Motor neuron (in vitro differentiated cells): ENCODE measurements at regions not wholly inside any gene's neighbourhood (a gene's known extent, or its start where the extent isn't known, plus 50 kb on each side); places are given as distances from the start of the nearest gene placed in this dataset.

Source experiments
- ATAC-seq, 8 experiments: fragments of 200-7000 bp; cut with Tn5 transposase; replicated peaks in 6 of 8; 2 replicates each; pipeline ENCODE4 v1.8.0; 2021; ENCODE audit warnings: mild to moderate bottlenecking in 8 of 8, moderate library complexity in 8 of 8
- H3K27ac ChIP-seq, 2 donors: fragments of 250-450 bp; sonication (Bioruptor Pico); 2 replicates each; pipeline ENCODE4 v1.9.0; 2021; ENCODE audit warnings: antibody characterized with exemption in 2 of 2, mild to moderate bottlenecking in 2 of 2, moderate library complexity in 1 of 2
- H3K4me1 ChIP-seq, 2 donors: fragments of 250-450 bp; sonication (Bioruptor Pico); replicated peaks in 1 of 2; 2 replicates each; pipeline ENCODE4 v1.6.1; 2021; ENCODE audit warnings: antibody characterized with exemption in 2 of 2, mild to moderate bottlenecking in 2 of 2, moderate library complexity in 1 of 2
- H3K4me3 ChIP-seq, 5 donors: fragments of 250-450 bp; sonication (Bioruptor Pico); 2 replicates each; pipeline ENCODE4 v1.9.0; 2021; ENCODE audit warnings: antibody characterized with exemption in 5 of 5, mild to moderate bottlenecking in 5 of 5, moderate library complexity in 4 of 5
- WGBS, 10 experiments: fragments of 450-650 bp; shearing (Covaris generic); methylation state at CpG; one replicate each; pipeline ENCODE4 v1.0.0; 2022; 5-methylcytosine and 5-hydroxymethylcytosine counted together
- in situ Hi-C, 9 experiments: fragments of 400-800 bp; cut with MboI; loops; one replicate each; pipeline ENCODE4 v1.15.0; 2021; ENCODE audit warnings: low sequenced_read_pairs in 9 of 9, low pct_unique_long_range_greater_than_20kb in 2 of 9; ENCODE audit not compliant: unreplicated experiment in 9 of 9

GRCh38 chr9:120137186-120137840 lies 442.7 kb downstream of the CDK5RAP2 start:
- Histone ChIP-seq H3K27ac (no peak overlapping the region), H3K4me3 (no peak overlapping the region), H3K4me1 (no peaks in the 10 kb centered on the region)
- peak in 1 of 8 experiments; percentile 16 for ATAC-seq
- in situ Hi-C loops: no loop called here
- 0 to 48% (median 22%) methylated on average over 1 to 4 of the region's 5 CpGs; no CpG with 5 or more reads in 2 of the 10 experiments for WGBS, 10 experiments

- in situ Hi-C loops: no loop called here
- no peak for ATAC-seq
- no peak overlapping the region for H3K27ac ChIP-seq
- H3K4me3 ChIP-seq: no peak overlapping the region
- 0 to 83% (median 40%) methylated on average over 1 of the region's 1 CpG; no CpG with 5 or more reads in 1 of the 10 experiments for WGBS, 10 experiments
- no peaks in the 10 kb centered on the region for H3K4me1 ChIP-seq
Measured at GRCh38 chr9:120136696-120137095, 443.3 kb downstream of the CDK5RAP2 start.

DNA sequence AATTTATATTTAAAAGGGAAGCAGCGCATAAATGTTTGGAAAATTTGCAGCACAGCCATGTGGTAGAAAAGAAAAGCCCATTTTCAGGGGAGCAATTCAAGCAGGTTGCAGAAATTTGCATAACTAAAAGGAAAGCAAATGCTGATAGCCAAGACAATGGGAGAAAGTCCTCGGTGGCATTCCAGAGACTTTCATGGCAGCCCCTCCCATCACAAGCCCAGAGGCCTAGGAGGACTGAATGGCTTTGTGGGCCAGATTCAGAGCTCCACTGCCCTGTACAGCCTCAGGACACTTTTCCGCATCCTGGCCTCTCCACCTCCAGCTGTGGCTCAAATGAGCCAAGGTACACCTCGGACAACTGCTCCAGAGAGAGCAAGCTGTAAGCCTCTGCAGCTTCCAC lies 462.9 kb downstream of the CDK5RAP2 start:
- Histone ChIP-seq H3K4me1 (no peaks in the 10 kb centered on the region), H3K4me3 (no peak overlapping the region), H3K27ac (no peak overlapping the region)
- in situ Hi-C loops: no loop called here
- WGBS, 10 experiments: 7 to 100% (median 51%) methylated on average over 2 to 3 of the region's 4 CpGs; no CpG with 5 or more reads in 2 of the 10 experiments
- ATAC-seq: no peak

GRCh38 chr9:120110520-120110919 lies 469.4 kb downstream of the CDK5RAP2 start:
- 0 to 80% (median 50%) methylated on average over 1 of the region's 1 CpG; no CpG with 5 or more reads in 7 of the 10 experiments for WGBS, 10 experiments
- no peaks in the 10 kb centered on the region for H3K4me1 ChIP-seq
- no peak overlapping the region for H3K27ac ChIP-seq
- no peak overlapping the region for H3K4me3 ChIP-seq
- no peak for ATAC-seq
- in situ Hi-C loops: no loop called here

- ATAC-seq: peak in 6 of 8 experiments; percentile 69 to 98 (median 85)
- in situ Hi-C loops: no loop called here
- Histone ChIP-seq H3K4me3 (no peak overlapping the region), H3K27ac (no peak overlapping the region), H3K4me1 (peaks cover 0 to 6% of the 10 kb centered on the region in 2 donors)
- 48 to 100% (median 75%) methylated on average over 1 to 3 of the region's 3 CpGs; no CpG with 5 or more reads in 6 of the 10 experiments for WGBS, 10 experiments
Measured at GRCh38 chr9:120109242-120109641, 470.7 kb downstream of the CDK5RAP2 start.

- in situ Hi-C loops: no loop called here
- peaks cover 0 to 6% of the 10 kb centered on the region in 2 donors for H3K4me1 ChIP-seq
- H3K27ac ChIP-seq: no peak overlapping the region
- ATAC-seq: no peak
- no peak overlapping the region for H3K4me3 ChIP-seq
- WGBS, 10 experiments: no CpG with 5 or more reads among the region's 1 CpG
Measured at GRCh38 chr9:120107138-120107537, 472.8 kb downstream of the CDK5RAP2 start.

- WGBS, 10 experiments: 14 to 78% (median 38%) methylated on average over 1 to 6 of the region's 6 CpGs; no CpG with 5 or more reads in 3 of the 10 experiments
- H3K4me1 ChIP-seq: peaks cover 0 to 6% of the 10 kb centered on the region in 2 donors
- in situ Hi-C loops: no loop called here
- no peak overlapping the region for H3K27ac ChIP-seq
- no peak overlapping the region for H3K4me3 ChIP-seq
- peak in 5 of 8 experiments; percentile 11 to 64 (median 45) for ATAC-seq
Measured at GRCh38 chr9:120104771-120105170, 475.2 kb downstream of the CDK5RAP2 start.

- WGBS, 10 experiments: 0 to 90% (median 56%) methylated on average over 2 to 3 of the region's 3 CpGs; no CpG with 5 or more reads in 4 of the 10 experiments
- Histone ChIP-seq H3K4me1 (peaks cover 0 to 6% of the 10 kb centered on the region in 2 donors), H3K27ac (no peak overlapping the region), H3K4me3 (no peak overlapping the region)
- in situ Hi-C loops: no loop called here
- no peak for ATAC-seq
Measured at GRCh38 chr9:120100595-120100994, 479.4 kb downstream of the CDK5RAP2 start.

- Histone ChIP-seq H3K4me3 (no peak overlapping the region), H3K4me1 (no peaks in the 10 kb centered on the region), H3K27ac (no peak overlapping the region)
- peak in 2 of 8 experiments; percentile 15 to 19 for ATAC-seq
- WGBS, 10 experiments: 92 to 100% (median 98%) methylated on average over 1 to 3 of the region's 4 CpGs; no CpG with 5 or more reads in 6 of the 10 experiments
- in situ Hi-C loops: no loop called here
Measured at GRCh38 chr9:120099065-120099464, 480.9 kb downstream of the CDK5RAP2 start.

GRCh38 chr9:120098584-120098983 lies 481.4 kb downstream of the CDK5RAP2 start:
- Histone ChIP-seq H3K27ac (no peak overlapping the region), H3K4me3 (no peak overlapping the region), H3K4me1 (no peaks in the 10 kb centered on the region)
- ATAC-seq: no peak
- 30 to 80% (median 43%) methylated on average over 1 to 4 of the region's 6 CpGs; no CpG with 5 or more reads in 5 of the 10 experiments for WGBS, 10 experiments
- in situ Hi-C loops: no loop called here

GRCh38 chr9:120091206-120091605 lies 488.8 kb downstream of the CDK5RAP2 start:
- in situ Hi-C loops: no loop called here
- Histone ChIP-seq H3K4me3 (no peak overlapping the region), H3K27ac (no peak overlapping the region), H3K4me1 (no peaks in the 10 kb centered on the region)
- WGBS, 10 experiments: 8 to 62% (median 30%) methylated on average over 1 to 3 of the region's 3 CpGs; no CpG with 5 or more reads in 4 of the 10 experiments
- no peak for ATAC-seq

DNA sequence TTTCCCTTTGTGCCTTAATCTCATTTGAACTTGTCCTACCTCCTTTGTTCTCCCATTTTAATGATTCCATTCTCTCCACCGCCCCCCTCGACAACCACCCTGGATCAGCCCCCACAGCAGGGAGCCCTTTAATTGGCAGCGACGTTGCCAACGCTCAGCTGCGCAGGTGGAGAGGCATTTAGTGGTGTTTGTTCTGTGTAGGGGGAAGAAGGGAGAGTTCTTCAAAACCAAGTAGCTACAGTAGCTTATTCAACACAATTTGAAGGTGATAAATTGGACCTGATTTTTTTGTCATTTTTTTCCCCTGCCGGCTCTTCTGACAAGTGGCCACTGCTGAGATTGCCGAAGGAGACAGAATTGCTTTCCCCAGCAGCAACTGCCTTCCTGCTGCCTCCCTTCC lies 499.1 kb downstream of the CDK5RAP2 start:
- in situ Hi-C loops: no loop called here
- peaks cover 6 to 17% of the 10 kb centered on the region in 2 donors for H3K4me1 ChIP-seq
- H3K27ac ChIP-seq: no peak overlapping the region
- 8 to 79% (median 18%) methylated on average over 1 to 6 of the region's 8 CpGs; no CpG with 5 or more reads in 2 of the 10 experiments for WGBS, 10 experiments
- H3K4me3 ChIP-seq: no peak overlapping the region
- peak in 5 of 8 experiments; percentile 45 to 93 (median 64) for ATAC-seq

DNA sequence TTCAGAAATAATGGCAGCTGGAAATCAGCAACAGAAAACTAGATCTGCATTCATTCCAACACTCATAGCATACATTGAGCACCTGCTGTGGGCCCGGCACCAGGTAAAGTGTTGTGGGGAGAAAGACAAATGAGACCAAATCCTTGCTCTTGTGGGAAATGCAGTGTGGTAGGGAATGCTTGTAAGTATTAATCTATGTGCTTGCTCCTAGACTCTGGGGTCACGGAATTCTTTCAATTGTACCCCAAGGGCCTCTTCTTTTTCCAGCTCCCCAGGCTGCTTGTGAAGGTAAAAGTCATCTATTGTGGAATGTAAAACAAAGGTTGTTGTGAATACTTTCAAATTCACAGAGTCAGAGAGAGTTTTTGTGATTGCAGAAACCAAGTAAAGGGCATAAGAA lies 501.9 kb downstream of the CDK5RAP2 start:
- WGBS, 10 experiments: 0 to 100% (median 76%) methylated on average over 1 to 2 of the region's 2 CpGs; no CpG with 5 or more reads in 4 of the 10 experiments
- Histone ChIP-seq H3K4me3 (no peak overlapping the region), H3K27ac (no peak overlapping the region), H3K4me1 (peaks cover 6 to 11% of the 10 kb centered on the region in 2 donors)
- no peak for ATAC-seq
- in situ Hi-C loops: no loop called here

- Histone ChIP-seq H3K27ac (no peak overlapping the region), H3K4me1 (peaks cover 0 to 5% of the 10 kb centered on the region in 2 donors), H3K4me3 (no peak overlapping the region)
- 0 to 86% (median 71%) methylated on average over 1 to 4 of the region's 4 CpGs for WGBS, 10 experiments
- ATAC-seq: peak in 1 of 8 experiments; percentile 27
- in situ Hi-C loops: no loop called here
Measured at GRCh38 chr9:120071760-120072159, 508.2 kb downstream of the CDK5RAP2 start.
